GM12878 (cell line): ENCODE measurements at regions not wholly inside any gene's neighbourhood (a gene's known extent, or its start where the extent isn't known, plus 50 kb on each side); places are given as distances from the start of the nearest gene placed in this dataset.

Experiments used
- ATAC-seq: fragments of 200-7000 bp; cut with Tn5 transposase; 3 replicates; pipeline ENCODE4 v1.9.1; 2020; ENCODE audit warnings: mild to moderate bottlenecking, moderate library complexity
- BruUV-seq: library from RNA; stranded (reverse); fragments of 400-500 nt; replicated peaks from 2 replicates; lab custom pipeline; 2021; lab: Mats Ljungman, UMichigan
- CTCF ChIA-PET: fragments of 300-600 bp; sonication (Branson Sonifier 250); formaldehyde crosslinking; extraction: SDS; loops from one replicate; lab custom pipeline; 2021; ENCODE audit warnings: inconsistent platforms; lab: Yijun Ruan, JAX
- POLR2A ChIA-PET: fragments of 350-600 bp; formaldehyde crosslinking; extraction: SDS; loops from one replicate; lab custom pipeline; 2021; ENCODE audit warnings: inconsistent platforms; lab: Charles Lee
- RAD21 ChIA-PET: fragments of 300-600 bp; sonication (Branson Sonifier 250); formaldehyde crosslinking; loops from one replicate; lab custom pipeline; 2023; ENCODE audit warnings: antibody characterized with exemption; ENCODE audit not compliant: unreplicated experiment; lab: Charles Lee
- SMC1A ChIA-PET: fragments of 300-600 bp; sonication (Branson Sonifier 250); formaldehyde crosslinking; loops from one replicate; lab custom pipeline; 2023; ENCODE audit not compliant: unreplicated experiment, uncharacterized antibody; lab: Charles Lee
- DNase-seq: peaks from one replicate; pipeline ENCODE4 v3.0.0-alpha.2; 2011; ENCODE audit warnings: low read depth, low spot score
- FAIRE-seq: peaks from 3 replicates; lab custom pipeline; 2011; peaks lifted over from hg19 to GRCh38; lab: Jason Lieb, UNC
- H2AFZ ChIP-seq: 2 replicates; pipeline ENCODE4 v1.6.0; 2011; ENCODE audit warnings: low read depth, low read length, control low read depth; ENCODE audit not compliant: control insufficient read depth
- H3K27ac ChIP-seq: 2 replicates; pipeline ENCODE4 v1.5.1; 2011; ENCODE audit warnings: control low read depth; ENCODE audit not compliant: control insufficient read depth, insufficient read depth
- H3K27me3 ChIP-seq, 2 experiments: replicated peaks in 1 of 2; 2 replicates each; pipeline versions ENCODE4 v1.6.0 to v1.6.1; 2011; ENCODE audit warnings: low read length in 1 of 2; ENCODE audit not compliant: control insufficient read depth in 2 of 2, insufficient read depth in 2 of 2
- H3K36me3 ChIP-seq, 2 experiments: 2 replicates each; pipeline ENCODE4 v1.5.1; 2011; ENCODE audit warnings: low read length in 1 of 2; ENCODE audit not compliant: control insufficient read depth in 2 of 2, insufficient read depth in 2 of 2
- H3K4me1 ChIP-seq: 2 replicates; pipeline ENCODE4 v1.6.1; 2011; ENCODE audit warnings: mild to moderate bottlenecking, low read length, moderate library complexity, mixed read lengths; ENCODE audit not compliant: control insufficient read depth, insufficient read depth
- H3K4me2 ChIP-seq: 2 replicates; pipeline ENCODE4 v1.6.0; 2011; ENCODE audit warnings: control low read depth; ENCODE audit not compliant: control insufficient read depth, insufficient read depth
- H3K4me3 ChIP-seq: fragments of 200-600 bp; sonication (generic); 2 replicates; pipeline ENCODE4 v1.5.1; 2016
- H3K79me2 ChIP-seq: 2 replicates; pipeline ENCODE4 v1.6.0; 2011; ENCODE audit warnings: low read length; ENCODE audit not compliant: control insufficient read depth, insufficient read depth
- H3K9ac ChIP-seq: 2 replicates; pipeline ENCODE4 v1.8.0; 2011; ENCODE audit warnings: low read length, control low read depth, mixed read lengths; ENCODE audit not compliant: control insufficient read depth, insufficient read depth
- H3K9me3 ChIP-seq: replicated peaks from 3 replicates; pipeline ENCODE4 v1.5.1; 2011; ENCODE audit warnings: mild to moderate bottlenecking, low read length; ENCODE audit not compliant: control insufficient read depth, insufficient read depth
- H4K20me1 ChIP-seq: 2 replicates; pipeline ENCODE4 v1.6.0; 2011; ENCODE audit not compliant: control insufficient read depth, insufficient read depth
- BCL3 ChIP-seq: IDR thresholded peaks from 2 replicates; pipeline ENCODE4 v1.6.1; 2011; ENCODE audit warnings: borderline replicate concordance, low read depth, mild to moderate bottlenecking, moderate library complexity, low read length; ENCODE audit not compliant: insufficient read depth, poor library complexity, severe bottlenecking
- HSF1 ChIP-seq: fragments of 150-350 bp; IDR thresholded peaks from 2 replicates; pipeline ENCODE4 v1.6.1; 2014; ENCODE audit warnings: mild to moderate bottlenecking, low read depth, low read length
- SKIL ChIP-seq: fragments of 450-650 bp; IDR thresholded peaks from 2 replicates; pipeline ENCODE4 v1.6.1; 2017; ENCODE audit warnings: mild to moderate bottlenecking, low read depth, inconsistent platforms; ENCODE audit not compliant: poor library complexity, severe bottlenecking
- SREBF1 ChIP-seq: IDR thresholded peaks from 2 replicates; pipeline ENCODE4 v1.6.1; 2012; ENCODE audit warnings: mild to moderate bottlenecking, low read length
- SREBF2 ChIP-seq: IDR thresholded peaks from 2 replicates; pipeline ENCODE4 v1.6.1; 2012; ENCODE audit warnings: mild to moderate bottlenecking, low read length
- ZBTB40 ChIP-seq: fragments of 450-650 bp; IDR thresholded peaks from 2 replicates; pipeline ENCODE4 v1.6.1; 2016; ENCODE audit warnings: mild to moderate bottlenecking, moderate library complexity, borderline replicate concordance
- ZNF274 ChIP-seq: IDR thresholded peaks from one replicate; pipeline ENCODE4 v1.8.0; 2011; ENCODE audit not compliant: insufficient read length, insufficient read depth
- ZNF592 ChIP-seq: fragments of 450-650 bp; IDR thresholded peaks from 2 replicates; pipeline ENCODE4 v1.6.1; 2017; ENCODE audit warnings: mild to moderate bottlenecking, moderate library complexity
- whole genome bisulfite sequencing: methylation state at CpG from one replicate; pipeline ENCODE4 v1.1.6; 2016; ENCODE audit warnings: low lambda C conversion rate; ENCODE audit not compliant: insufficient replicate concordance, insufficient coverage; ENCODE audit errors: missing lambda C conversion rate; 5-methylcytosine and 5-hydroxymethylcytosine counted together
- in situ Hi-C: fragments of 300-500 bp; cut with MboI; formaldehyde crosslinking; loops from 9 replicates; pipeline ENCODE4 v1.14.3; 2018; ENCODE audit warnings: mixed read lengths
- intact Hi-C: fragments of 100-400 bp; cut with micrococcal nuclease; formaldehyde crosslinking; loops from one replicate; pipeline ENCODE4 v1.14.2; 2022; ENCODE audit not compliant: unreplicated experiment

GRCh38 chr5:12799165-12799564 lies 894.9 kb upstream of the CTNND2 start:
- intact Hi-C loops: no loop called here
- TF ChIP-seq BCL3: no peak
- no peak for TF ChIP-seq SREBF2
- no peak for TF ChIP-seq ZNF274
- TF ChIP-seq ZNF592: no peak
- TF ChIP-seq HSF1: no peak
- no peak for TF ChIP-seq ZBTB40
- no peak for TF ChIP-seq SREBF1
- no peak for TF ChIP-seq SKIL

More at GRCh38 chr5:12799165-12799564, 894.9 kb upstream of the CTNND2 start:
- DNase-seq (no peak), ATAC-seq (no peak), FAIRE-seq (no peak)
- BruUV-seq: no TSS peak
- Histone ChIP-seq H4K20me1 (no peaks in the 10 kb centered on the region), H3K9ac (no peak overlapping the region), H3K9me3 (no peaks in the 10 kb centered on the region; the same call in 2 of the 3 replicates), H3K27ac (no peak overlapping the region), H3K36me3 (no peaks in the 10 kb centered on the region), H2AFZ (no peak overlapping the region), H3K4me1 (no peaks in the 10 kb centered on the region), H3K4me2 (no peak overlapping the region), H3K27me3 (no peaks in the 10 kb centered on the region), H3K79me2 (no peaks in the 10 kb centered on the region), H3K4me3 (no peak overlapping the region)
- POLR2A ChIA-PET: no interaction called here
- RAD21 ChIA-PET: no interaction called here
- CTCF ChIA-PET: no interaction called here
- in situ Hi-C loops: no loop called here
- WGBS: under 1% methylated on average over 5 of the region's 5 CpGs
- SMC1A ChIA-PET: interaction anchor here (0.6 kb wide), 1 partner anchor 8 kb away, joined by 3 read pairs; no protein-coding TSS in a partner anchor
